ENCODE measurements at regions not wholly inside any gene's neighbourhood (a gene's known extent, or its start where the extent isn't known, plus 50 kb on each side); places are given as distances from the start of the nearest gene placed in this dataset.
A peak's percentile ranks its signal among the peaks of the same experiment; 100 is the strongest.

- H3K27ac ChIP-seq, result no peak overlapping the region
- H3K9me3 ChIP-seq, result no peaks in the 10 kb centered on the region
- H3K4me2 ChIP-seq, result peak overlapping the region; percentile 27; the same call in 1 of the 2 replicates
- H3K9ac ChIP-seq, result no peak overlapping the region
- no peak overlapping the region for H3K4me3 ChIP-seq
- no peaks in the 10 kb centered on the region for H3K27me3 ChIP-seq
- TF ChIP-seq Cebpa-rat (IDR thresholded peaks at IDR 0.05), result no peak
- no peaks in the 10 kb centered on the region for H3K36me3 ChIP-seq
- peaks cover 11% of the 10 kb centered on the region for H3K4me1 ChIP-seq
- H4K20me1 ChIP-seq, result no peaks in the 10 kb centered on the region
Measured at GRCh38 chr4:89582756-89583505, 254.0 kb downstream of the SNCA start.

GRCh38 chr4:89579771-89580170 is 257.2 kb downstream of the SNCA start:
- H3K4me3 ChIP-seq, result no peak overlapping the region
- H3K27me3 ChIP-seq, result no peaks in the 10 kb centered on the region
- H4K20me1 ChIP-seq, result no peaks in the 10 kb centered on the region
- H3K36me3 ChIP-seq, result no peaks in the 10 kb centered on the region
- H3K9ac ChIP-seq, result no peak overlapping the region
- peaks cover 29% of the 10 kb centered on the region for H3K4me1 ChIP-seq
- no peak overlapping the region for H3K27ac ChIP-seq
- no peak overlapping the region for H3K4me2 ChIP-seq
- TF ChIP-seq Cebpa-rat (IDR thresholded peaks at IDR 0.05), result no peak
- H3K9me3 ChIP-seq, result no peaks in the 10 kb centered on the region; the same call in 1 of the 2 replicates

GRCh38 chr4:89576246-89576645 is 260.7 kb downstream of the SNCA start:
- Histone ChIP-seq H3K36me3 (no peaks in the 10 kb centered on the region), H3K4me3 (no peak overlapping the region), H3K4me2 (peak overlapping the region; percentile 49), H3K9me3 (no peaks in the 10 kb centered on the region; the same call in 1 of the 2 replicates), H4K20me1 (no peaks in the 10 kb centered on the region), H3K27ac (no peak overlapping the region), H3K27me3 (no peaks in the 10 kb centered on the region), H3K4me1 (peaks cover 22% of the 10 kb centered on the region), H3K9ac (no peak overlapping the region)
- TF ChIP-seq Cebpa-rat (IDR thresholded peaks at IDR 0.05), result no peak

GRCh38 chr4:89575840-89576239 is 261.1 kb downstream of the SNCA start:
- no peak overlapping the region for H3K27ac ChIP-seq
- H3K4me1 ChIP-seq, result peaks cover 22% of the 10 kb centered on the region
- no peaks in the 10 kb centered on the region for H3K27me3 ChIP-seq
- TF ChIP-seq Cebpa-rat (IDR thresholded peaks at IDR 0.05), result no peak
- H3K4me2 ChIP-seq, result no peak overlapping the region
- no peak overlapping the region for H3K9ac ChIP-seq
- H4K20me1 ChIP-seq, result no peaks in the 10 kb centered on the region
- no peaks in the 10 kb centered on the region for H3K36me3 ChIP-seq
- no peak overlapping the region for H3K4me3 ChIP-seq
- no peaks in the 10 kb centered on the region; the same call in 1 of the 2 replicates for H3K9me3 ChIP-seq

GRCh38 chr4:89574176-89574575 is 262.8 kb downstream of the SNCA start:
- H3K4me2 ChIP-seq, result no peak overlapping the region
- H3K4me3 ChIP-seq, result no peak overlapping the region
- no peak overlapping the region for H3K27ac ChIP-seq
- no peak for TF ChIP-seq Cebpa-rat (IDR thresholded peaks at IDR 0.05)
- H4K20me1 ChIP-seq, result no peaks in the 10 kb centered on the region
- H3K4me1 ChIP-seq, result peaks cover 22% of the 10 kb centered on the region
- no peak overlapping the region for H3K9ac ChIP-seq
- H3K9me3 ChIP-seq, result no peaks in the 10 kb centered on the region; the same call in 1 of the 2 replicates
- no peaks in the 10 kb centered on the region for H3K27me3 ChIP-seq
- no peaks in the 10 kb centered on the region for H3K36me3 ChIP-seq

- H3K4me3 ChIP-seq, result no peak overlapping the region
- TF ChIP-seq Cebpa-rat (IDR thresholded peaks at IDR 0.05), result no peak
Measured at GRCh38 chr4:89573656-89574055, 263.3 kb downstream of the SNCA start.

GRCh38 chr4:89572224-89572858 is 264.6 kb downstream of the SNCA start:
- H3K9me3 ChIP-seq, result no peaks in the 10 kb centered on the region; the same call in 1 of the 2 replicates

More at GRCh38 chr4:89573656-89574055, 263.3 kb downstream of the SNCA start:
- no peaks in the 10 kb centered on the region; the same call in 1 of the 2 replicates for H3K9me3 ChIP-seq
- H3K27me3 ChIP-seq, result no peaks in the 10 kb centered on the region
- H3K9ac ChIP-seq, result no peak overlapping the region
- H3K4me1 ChIP-seq, result peaks cover 22% of the 10 kb centered on the region
- H3K36me3 ChIP-seq, result no peaks in the 10 kb centered on the region
- H3K4me2 ChIP-seq, result no peak overlapping the region
- H3K27ac ChIP-seq, result no peak overlapping the region
- H4K20me1 ChIP-seq, result no peaks in the 10 kb centered on the region

GRCh38 chr4:89570931-89571330 is 263.3 kb upstream of the GPRIN3 start:
- Histone ChIP-seq H3K4me2 (no peak overlapping the region), H3K27ac (no peak overlapping the region), H3K36me3 (no peaks in the 10 kb centered on the region), H3K27me3 (no peaks in the 10 kb centered on the region), H3K9me3 (no peaks in the 10 kb centered on the region; the same call in 1 of the 2 replicates), H3K9ac (no peak overlapping the region), H4K20me1 (no peaks in the 10 kb centered on the region), H3K4me3 (no peak overlapping the region), H3K4me1 (no peaks in the 10 kb centered on the region)
- no peak for TF ChIP-seq Cebpa-rat (IDR thresholded peaks at IDR 0.05)

More at GRCh38 chr4:89572224-89572858, 264.6 kb downstream of the SNCA start:
- no peak overlapping the region for H3K9ac ChIP-seq
- H3K36me3 ChIP-seq, result no peaks in the 10 kb centered on the region
- H3K4me1 ChIP-seq, result peaks cover 12% of the 10 kb centered on the region
- H3K27me3 ChIP-seq, result no peaks in the 10 kb centered on the region
- no peak overlapping the region for H3K4me3 ChIP-seq
- no peaks in the 10 kb centered on the region for H4K20me1 ChIP-seq
- no peak overlapping the region for H3K4me2 ChIP-seq
- TF ChIP-seq Cebpa-rat (IDR thresholded peaks at IDR 0.05), result no peak
- no peak overlapping the region for H3K27ac ChIP-seq

- Histone ChIP-seq H3K4me2 (no peak overlapping the region), H4K20me1 (no peaks in the 10 kb centered on the region), H3K9me3 (no peaks in the 10 kb centered on the region), H3K4me3 (no peak overlapping the region), H3K9ac (no peak overlapping the region), H3K27ac (no peak overlapping the region), H3K36me3 (no peaks in the 10 kb centered on the region), H3K27me3 (no peaks in the 10 kb centered on the region), H3K4me1 (no peaks in the 10 kb centered on the region)
- no peak for TF ChIP-seq Cebpa-rat (IDR thresholded peaks at IDR 0.05)
Measured at GRCh38 chr4:89567936-89568335, 260.3 kb upstream of the GPRIN3 start.

GRCh38 chr4:89563431-89563830 is 255.8 kb upstream of the GPRIN3 start:
- Histone ChIP-seq H3K36me3 (no peaks in the 10 kb centered on the region), H3K9ac (no peak overlapping the region), H3K4me1 (no peaks in the 10 kb centered on the region)

More at GRCh38 chr4:89563431-89563830, 255.8 kb upstream of the GPRIN3 start:
- no peak for TF ChIP-seq Cebpa-rat (IDR thresholded peaks at IDR 0.05)
- Histone ChIP-seq H3K27me3 (no peaks in the 10 kb centered on the region), H3K27ac (no peak overlapping the region), H3K9me3 (no peaks in the 10 kb centered on the region), H4K20me1 (no peaks in the 10 kb centered on the region), H3K4me3 (no peak overlapping the region), H3K4me2 (no peak overlapping the region)
